ENCODE measurements at regions not wholly inside any gene's neighbourhood (a gene's known extent, or its start where the extent isn't known, plus 50 kb on each side); places are given as distances from the start of the nearest gene placed in this dataset.
A peak's percentile ranks its signal among the peaks of the same experiment; 100 is the strongest.

DNA sequence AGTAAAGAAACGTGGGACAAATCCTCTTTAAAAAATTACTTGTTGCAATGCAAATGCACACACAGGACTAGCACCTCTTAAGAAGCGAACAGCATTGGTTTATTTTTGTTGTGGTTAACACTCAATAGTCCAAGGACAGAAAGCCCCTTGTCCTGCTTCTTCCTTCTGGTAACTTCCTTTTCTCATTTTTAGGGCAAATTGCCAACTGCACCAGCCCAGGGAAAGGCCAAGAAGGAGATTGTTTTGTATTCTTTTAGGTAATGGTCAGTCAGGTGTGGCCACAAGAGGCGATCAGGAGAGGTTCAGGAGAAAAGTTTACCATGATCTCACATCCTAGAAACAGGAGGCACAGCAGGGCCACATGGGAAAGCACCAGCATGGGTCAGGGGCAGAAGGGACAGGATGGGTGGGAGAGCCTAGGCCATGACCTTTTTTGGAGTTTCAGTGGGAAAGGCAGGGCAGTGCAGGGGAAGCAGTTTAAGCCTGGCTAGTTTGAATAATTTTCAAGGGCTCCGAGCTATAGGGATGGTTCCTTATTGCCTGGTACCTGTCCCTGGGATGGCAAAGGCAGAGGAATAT is 73.0 kb downstream of the CHRNA1 start:
- H3K4me1 ChIP-seq: no peaks in the 10 kb centered on the region
- H3K27ac ChIP-seq: no peak overlapping the region
- H3K4me3 ChIP-seq: no peak overlapping the region
- no peaks in the 10 kb centered on the region for H3K36me3 ChIP-seq
- H3K27me3 ChIP-seq: no peaks in the 10 kb centered on the region
- intact Hi-C loops (cut with DNase I): no loop called here
- WGBS, 2 donors: 66 to 81% methylated on average over 4 of the region's 4 CpGs
- DNase-seq (no peak), ATAC-seq (no peak), FAIRE-seq (no peak)
- TF ChIP-seq, protein P1, sequence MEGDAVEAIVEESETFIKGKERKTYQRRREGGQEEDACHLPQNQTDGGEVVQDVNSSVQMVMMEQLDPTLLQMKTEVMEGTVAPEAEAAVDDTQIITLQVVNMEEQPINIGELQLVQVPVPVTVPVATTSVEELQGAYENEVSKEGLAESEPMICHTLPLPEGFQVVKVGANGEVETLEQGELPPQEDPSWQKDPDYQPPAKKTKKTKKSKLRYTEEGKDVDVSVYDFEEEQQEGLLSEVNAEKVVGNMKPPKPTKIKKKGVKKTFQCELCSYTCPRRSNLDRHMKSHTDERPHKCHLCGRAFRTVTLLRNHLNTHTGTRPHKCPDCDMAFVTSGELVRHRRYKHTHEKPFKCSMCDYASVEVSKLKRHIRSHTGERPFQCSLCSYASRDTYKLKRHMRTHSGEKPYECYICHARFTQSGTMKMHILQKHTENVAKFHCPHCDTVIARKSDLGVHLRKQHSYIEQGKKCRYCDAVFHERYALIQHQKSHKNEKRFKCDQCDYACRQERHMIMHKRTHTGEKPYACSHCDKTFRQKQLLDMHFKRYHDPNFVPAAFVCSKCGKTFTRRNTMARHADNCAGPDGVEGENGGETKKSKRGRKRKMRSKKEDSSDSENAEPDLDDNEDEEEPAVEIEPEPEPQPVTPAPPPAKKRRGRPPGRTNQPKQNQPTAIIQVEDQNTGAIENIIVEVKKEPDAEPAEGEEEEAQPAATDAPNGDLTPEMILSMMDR (IDR thresholded peaks at IDR 0.05): no peak
- H3K9me3 ChIP-seq: no peaks in the 10 kb centered on the region

DNA sequence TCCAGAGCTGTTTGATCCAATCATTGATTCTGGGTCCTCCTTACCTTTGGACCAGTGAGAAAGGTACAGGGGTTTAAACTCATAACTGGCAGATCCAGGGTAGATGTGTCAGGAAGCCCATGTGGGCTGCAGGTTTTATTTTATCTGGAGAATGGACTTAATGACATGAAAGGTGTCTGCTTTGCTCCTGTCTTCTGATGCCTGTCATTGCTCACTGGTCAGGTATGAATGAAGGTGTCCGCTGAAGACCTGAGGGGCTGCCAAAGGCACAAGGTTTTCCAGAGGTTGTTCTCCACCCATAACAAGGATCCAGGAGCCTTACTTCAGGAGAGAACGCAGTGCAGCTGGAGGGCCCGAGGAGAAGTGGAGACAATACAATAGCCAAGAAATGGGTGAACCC is 74.2 kb downstream of the CHRNA1 start:
- H3K9me3 ChIP-seq: no peaks in the 10 kb centered on the region
- H3K4me3 ChIP-seq: no peak overlapping the region
- no peak overlapping the region for H3K27ac ChIP-seq
- no peaks in the 10 kb centered on the region for H3K27me3 ChIP-seq
- H3K4me1 ChIP-seq: no peaks in the 10 kb centered on the region
- DNase-seq (no peak), ATAC-seq (no peak), FAIRE-seq (no peak)
- TF ChIP-seq, protein P1 (IDR thresholded peaks at IDR 0.05): no peak
- 74 to 85% methylated on average over 3 of the region's 3 CpGs for WGBS, 2 donors
- H3K36me3 ChIP-seq: no peaks in the 10 kb centered on the region
- intact Hi-C loops (cut with DNase I): no loop called here

DNA sequence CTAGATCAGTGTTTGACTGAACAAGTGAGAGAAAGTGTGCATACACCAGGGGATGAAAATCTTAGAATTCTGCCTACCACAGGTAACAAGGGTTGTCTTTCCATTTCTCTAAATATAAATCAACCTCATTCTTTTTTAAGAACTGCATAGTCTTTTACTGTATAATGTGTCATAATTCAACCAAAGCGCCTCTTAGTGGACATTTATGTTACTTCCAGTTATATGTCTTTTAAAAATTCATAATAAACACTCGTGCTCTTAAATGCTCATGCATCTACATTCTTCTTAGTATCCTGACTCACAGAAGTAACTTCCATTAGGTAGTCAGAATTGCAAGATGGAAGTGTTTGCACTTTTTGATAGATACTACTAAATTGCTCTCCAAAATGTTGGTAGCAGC is 76.2 kb downstream of the CHRNA1 start:
- Histone ChIP-seq H3K9me3 (no peaks in the 10 kb centered on the region), H3K4me1 (no peaks in the 10 kb centered on the region), H3K36me3 (no peaks in the 10 kb centered on the region), H3K4me3 (no peak overlapping the region), H3K27ac (no peak overlapping the region), H3K27me3 (no peaks in the 10 kb centered on the region)
- 20 to 28% methylated on average over 2 of the region's 2 CpGs for WGBS, 2 donors
- ATAC-seq (peak; percentile 31 to 63 (median 50)), FAIRE-seq (no peak), DNase-seq (no peak)
- TF ChIP-seq, protein P1 (IDR thresholded peaks at IDR 0.05): peak in 2 of 4 donors; percentile 8 to 29
- intact Hi-C loops (cut with DNase I): loop anchor here in 1 of 3 donors (5.0 kb wide), 1 partner anchor 221 kb away; no protein-coding TSS in a partner anchor

DNA sequence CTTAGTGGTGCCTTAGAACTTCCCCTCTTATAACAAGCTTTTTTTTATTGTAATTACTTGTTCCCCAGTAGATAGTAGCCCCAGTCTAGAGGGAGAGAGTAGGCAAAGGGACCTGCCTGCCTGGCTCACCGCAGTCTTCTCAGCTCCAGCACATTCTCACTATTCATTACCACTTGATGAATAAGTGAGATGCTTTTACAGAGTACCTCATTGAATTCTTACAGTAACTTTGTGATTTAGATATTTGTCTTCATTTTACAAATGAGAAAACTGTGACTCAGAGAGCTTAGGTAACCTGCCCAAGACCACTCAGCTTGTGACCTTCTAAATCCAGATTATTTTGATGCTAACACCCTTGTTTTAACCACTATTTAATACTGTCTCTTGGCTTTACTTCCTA is 77.8 kb downstream of the CHRNA1 start:
- DNase-seq (no peak), ATAC-seq (no peak), FAIRE-seq (no peak)
- intact Hi-C loops (cut with DNase I): loop anchor here in 1 of 3 donors (5.0 kb wide), 1 partner anchor 219 kb away; no protein-coding TSS in a partner anchor
- no peaks in the 10 kb centered on the region for H3K4me1 ChIP-seq
- no peaks in the 10 kb centered on the region for H3K27me3 ChIP-seq
- TF ChIP-seq, protein P1 (IDR thresholded peaks at IDR 0.05): no peak
- H3K27ac ChIP-seq: no peak overlapping the region
- H3K9me3 ChIP-seq: no peaks in the 10 kb centered on the region
- no peaks in the 10 kb centered on the region for H3K36me3 ChIP-seq
- 96 to 100% methylated on average over 1 of the region's 1 CpG for WGBS, 2 donors
- H3K4me3 ChIP-seq: no peak overlapping the region

DNA sequence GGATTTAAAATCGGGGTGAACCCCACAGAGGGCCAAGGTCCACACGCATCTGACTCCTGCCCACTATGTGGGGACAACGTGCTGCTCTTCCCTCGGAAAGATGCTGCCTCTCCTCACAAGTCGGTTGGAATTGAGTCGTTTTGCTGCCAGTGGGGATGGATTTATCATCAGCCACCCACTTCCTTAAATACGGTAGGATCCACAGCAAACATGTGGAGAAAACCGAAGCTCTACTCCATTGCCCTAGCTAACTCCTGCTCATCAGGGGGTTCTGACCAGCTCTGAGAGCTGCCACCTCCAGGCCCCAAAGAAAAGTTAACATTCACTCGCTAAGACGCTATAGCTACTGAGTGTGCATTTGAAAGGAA is 80.9 kb downstream of the CHRNA1 start:
- peak in 3 of 4 donors; percentile 22 to 38 (median 33) for ATAC-seq
- intact Hi-C loops (cut with DNase I): no loop called here
- 12% methylated on average over 10 of the region's 10 CpGs for WGBS, 2 donors
- no peaks in the 10 kb centered on the region for H3K36me3 ChIP-seq
- no peaks in the 10 kb centered on the region for H3K9me3 ChIP-seq
- no peak overlapping the region for H3K27ac ChIP-seq
- DNase-seq: no peak
- TF ChIP-seq, protein P1 (IDR thresholded peaks at IDR 0.05): no peak
- H3K4me1 ChIP-seq: no peaks in the 10 kb centered on the region
- FAIRE-seq: no peak
- no peaks in the 10 kb centered on the region for H3K27me3 ChIP-seq
- H3K4me3 ChIP-seq: peak overlapping the region in 3 of 4 donors; percentile 94 to 97 (median 96)

All from pancreas (tissue), 10 donors.